ENCODE measurements at regions not wholly inside any gene's neighbourhood (a gene's known extent, or its start where the extent isn't known, plus 50 kb on each side); places are given as distances from the start of the nearest gene placed in this dataset. TPM values are rescaled to one million over a fixed set of nuclear protein-coding genes. Genes with fewer than 3 reads are reported as not detected.

DNA sequence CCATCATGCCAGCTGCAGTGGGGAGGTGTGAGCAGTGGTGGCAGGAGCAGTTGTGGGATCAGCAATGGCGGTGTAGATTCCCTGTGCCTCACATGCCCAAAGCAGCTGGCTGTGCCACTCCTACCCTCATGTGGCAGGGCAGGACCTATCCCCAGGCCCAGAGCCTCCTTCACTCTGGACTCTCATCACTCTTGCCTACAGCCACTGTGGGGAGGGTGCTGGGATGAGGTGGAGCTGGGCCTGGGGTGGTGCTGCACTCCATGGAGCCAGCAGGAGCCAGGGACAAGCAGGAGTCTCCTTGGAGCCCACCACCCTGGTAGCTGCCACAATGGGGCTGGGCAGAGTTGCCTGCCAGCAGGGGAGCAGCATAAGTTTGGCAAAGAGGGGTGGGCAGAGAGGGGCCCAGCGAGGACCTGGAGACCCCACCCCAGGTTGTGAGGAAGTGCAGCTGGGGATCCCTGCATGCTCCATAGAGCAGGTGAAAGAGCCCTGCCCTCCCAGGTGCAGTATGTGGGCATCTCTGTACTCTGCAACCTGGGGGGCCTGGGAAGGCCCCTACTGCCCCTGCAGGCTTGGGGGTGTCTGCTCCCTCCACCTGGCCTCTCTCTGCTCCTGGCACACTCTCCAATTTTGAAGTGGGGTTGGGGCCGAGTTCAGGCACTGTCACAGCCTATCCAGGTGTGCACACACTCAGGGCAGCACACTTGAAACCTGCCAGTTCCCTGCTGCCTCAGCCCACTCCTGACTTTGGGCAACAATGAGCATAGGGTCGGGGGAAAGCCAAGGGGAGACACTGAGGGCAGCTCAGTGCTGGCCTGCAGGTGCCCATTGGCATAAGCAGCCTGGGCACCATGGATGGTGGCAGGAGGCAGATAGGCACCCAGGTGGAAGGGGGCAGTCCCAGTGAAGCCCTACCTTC lies 74.0 kb upstream of the INTU start:
- no peak for DNase-seq

DNA sequence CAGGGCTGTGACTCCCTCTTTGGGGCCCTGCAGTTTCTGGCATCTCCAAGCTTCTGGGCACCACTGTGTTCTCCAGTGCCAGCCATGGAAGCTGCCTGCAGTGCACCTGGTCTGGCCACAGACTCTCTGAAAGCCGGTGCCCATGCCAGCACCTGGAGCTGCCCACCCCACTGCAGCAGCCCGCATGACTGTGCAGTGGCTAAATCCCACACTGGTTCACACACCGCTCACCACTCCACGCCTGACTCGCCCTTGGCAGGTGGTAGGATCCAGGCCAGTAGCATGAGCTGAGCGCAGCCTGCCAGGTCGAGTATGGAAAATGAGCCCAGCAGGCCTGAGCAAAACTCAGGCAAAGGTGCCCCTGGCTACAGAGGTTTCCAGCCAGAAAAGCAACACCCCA lies 72.8 kb upstream of the INTU start:
- DNase-seq = no peak

DNA sequence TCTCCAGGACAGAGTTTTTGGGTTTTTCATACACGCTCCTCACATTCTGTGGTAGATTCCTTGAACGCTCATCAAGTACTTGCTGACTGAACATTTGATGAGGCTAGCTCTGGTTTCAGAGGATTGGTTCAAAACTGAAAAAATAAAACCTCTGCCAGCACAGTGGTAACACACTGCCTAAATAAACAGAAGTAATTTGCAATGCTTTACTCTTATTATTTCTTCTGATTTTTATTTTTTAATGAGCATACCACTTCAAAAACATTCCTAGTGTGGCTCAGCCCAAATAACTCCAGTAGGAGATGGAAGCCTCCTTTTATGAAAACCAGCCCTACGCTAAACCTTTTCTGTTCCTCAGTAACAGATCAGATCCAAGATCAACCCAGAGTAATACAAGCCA lies 72.0 kb upstream of the INTU start:
- DNase-seq = no peak

- DNase-seq = no peak
These were observed 58.1 kb upstream of the INTU start for GRCh38 chr4:127574643-127575042.

GRCh38 chr4:127575888-127576287 lies 56.9 kb upstream of the INTU start:
- no peak for DNase-seq

DNA sequence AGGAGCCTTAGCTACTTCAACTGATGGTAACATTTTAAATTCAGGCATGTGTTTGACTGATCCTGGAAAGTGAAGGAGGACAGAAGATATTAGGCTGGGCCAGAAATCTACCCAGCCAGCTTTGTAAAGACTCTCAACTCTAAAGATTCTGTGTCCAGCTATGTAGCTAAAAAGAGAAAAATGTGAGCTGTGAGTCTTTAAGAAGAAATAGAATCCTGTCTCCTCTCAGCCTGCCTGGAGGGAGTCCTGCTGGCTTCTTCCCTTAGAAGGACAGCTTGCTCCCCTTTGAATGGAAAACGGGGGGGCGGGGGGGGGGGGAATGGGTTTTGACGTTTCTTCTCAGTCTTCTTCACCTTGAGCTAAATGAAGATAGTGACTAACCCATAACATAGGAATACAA lies 54.3 kb upstream of the INTU start:
- DNase-seq = no peak

DNA sequence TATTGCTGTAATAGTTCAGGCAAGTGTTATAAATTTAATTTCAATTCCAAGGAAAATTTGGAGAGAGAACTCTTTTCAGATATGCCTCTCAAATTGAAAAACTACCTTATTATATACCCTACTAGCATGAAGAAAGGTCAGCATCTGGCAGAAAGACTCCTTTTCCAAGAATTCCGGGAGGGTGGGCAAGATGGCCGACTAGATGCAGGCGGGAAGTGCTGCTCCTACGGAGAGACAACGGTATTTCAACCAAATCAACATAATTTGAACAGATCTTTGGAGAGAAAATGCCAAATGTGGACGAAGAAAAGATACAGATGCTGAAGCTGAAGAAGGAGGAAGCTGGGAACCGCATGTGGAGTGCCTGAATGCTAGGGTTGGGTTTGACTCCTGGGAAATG lies 53.8 kb upstream of the INTU start:
- no peak for DNase-seq

GRCh38 chr4:127579821-127580220 lies 52.9 kb upstream of the INTU start:
- no peak for DNase-seq

- no peak for DNase-seq
These were observed 52.5 kb upstream of the INTU start for GRCh38 chr4:127580300-127580699.

- no peak for DNase-seq
These were observed 51.9 kb upstream of the INTU start for GRCh38 chr4:127580891-127581290.

Small RNA genes lying in the stretch of these regions (small RNA-seq; reads per million reads assigned to genes)
- gene RF00019 (ENCODE audit: low replicate concordance) = not detected
